DMS 273 (cell line): ENCODE measurements at regions not wholly inside any gene's neighbourhood (a gene's known extent, or its start where the extent isn't known, plus 50 kb on each side); places are given as distances from the start of the nearest gene placed in this dataset.
"Not testable (repeated sequence)": the region's sequence is repeated elsewhere in the genome, so short reads cannot be mapped to it uniquely, and the experiment has no call there.

Source experiments
- DNase-seq: peaks from one replicate; lab custom pipeline; 2025; ENCODE audit not compliant: unreplicated experiment; lab: John Stamatoyannopoulos, UW

DNA sequence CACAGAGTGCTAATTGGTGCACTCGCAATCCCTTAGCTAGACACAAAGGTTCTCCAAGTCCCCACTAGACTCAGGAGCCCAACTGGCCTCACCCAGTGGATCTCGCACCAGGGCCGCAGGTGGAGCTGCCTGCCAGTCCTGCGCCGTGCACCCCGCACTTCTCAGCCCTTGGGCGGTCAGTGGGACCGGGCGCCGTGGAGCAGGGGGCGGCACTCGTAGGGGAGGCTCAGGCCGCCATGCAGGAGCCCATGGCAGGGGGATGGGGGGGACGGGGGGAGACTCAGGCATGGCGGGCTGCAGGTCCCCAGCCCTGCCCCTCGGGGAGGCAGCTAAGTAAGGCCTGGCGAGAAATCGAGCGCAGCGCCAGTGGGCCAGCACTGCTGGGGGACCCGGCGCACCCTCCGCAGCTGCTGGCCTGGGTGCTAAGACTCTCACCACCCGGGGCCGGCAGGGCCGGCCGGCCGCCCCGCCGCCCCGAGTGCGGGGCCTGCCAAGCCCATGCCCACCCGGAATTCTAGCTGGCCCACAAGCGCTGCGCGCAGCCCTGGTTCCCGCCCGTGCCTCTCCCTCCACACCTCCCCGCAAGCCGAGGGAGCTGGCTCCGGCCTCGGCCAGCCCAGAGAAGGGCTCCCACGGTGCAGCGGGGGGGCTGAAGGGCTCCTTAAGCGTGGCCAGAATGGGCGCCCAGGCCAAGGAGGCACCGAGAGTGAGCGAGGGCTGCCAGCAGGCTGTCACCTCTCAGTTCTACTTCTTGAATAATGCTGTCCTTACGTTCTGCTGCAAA is 258.2 kb downstream of the GALC start:
- not testable (repeated sequence) for DNase-seq

DNA sequence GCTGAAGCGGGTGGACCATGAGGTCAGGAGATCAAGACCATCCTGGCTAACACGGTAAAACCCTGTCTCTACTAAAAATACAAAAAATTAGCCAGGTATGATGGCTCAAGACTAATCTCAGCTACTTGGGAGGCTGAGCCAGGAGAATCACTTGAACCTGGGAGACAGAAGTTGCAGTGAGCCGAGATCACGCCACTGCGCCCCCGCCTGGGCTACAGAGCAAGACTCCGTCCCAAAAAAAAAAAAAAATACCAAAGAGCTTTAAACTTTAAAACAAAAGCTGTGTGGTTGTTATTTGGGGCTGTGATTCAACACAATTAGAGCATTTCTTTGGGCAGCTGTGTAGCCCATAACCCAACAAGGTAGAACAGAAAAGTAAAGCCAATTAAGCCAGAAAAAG is 259.9 kb downstream of the GALC start:
- DNase-seq: not testable (repeated sequence)

DNA sequence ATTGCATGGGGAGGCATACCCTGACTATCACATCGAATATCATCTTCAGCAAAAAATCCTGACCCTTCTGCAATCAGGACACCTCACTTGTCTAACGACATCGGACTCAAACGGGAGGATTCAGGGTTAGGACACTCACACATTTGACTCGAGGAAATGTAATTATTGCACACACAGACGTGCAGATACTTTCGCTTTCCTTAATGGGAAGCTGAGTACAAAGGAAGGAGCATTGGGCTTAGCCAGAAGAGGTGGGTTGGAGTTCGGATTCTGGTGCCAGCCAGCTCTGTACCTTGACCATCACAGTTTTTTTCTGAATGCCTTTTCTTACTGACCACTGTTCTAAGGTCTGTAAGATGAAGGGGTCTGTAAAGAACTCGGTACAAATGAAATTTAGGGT is 260.4 kb downstream of the GALC start:
- no peak for DNase-seq

DNA sequence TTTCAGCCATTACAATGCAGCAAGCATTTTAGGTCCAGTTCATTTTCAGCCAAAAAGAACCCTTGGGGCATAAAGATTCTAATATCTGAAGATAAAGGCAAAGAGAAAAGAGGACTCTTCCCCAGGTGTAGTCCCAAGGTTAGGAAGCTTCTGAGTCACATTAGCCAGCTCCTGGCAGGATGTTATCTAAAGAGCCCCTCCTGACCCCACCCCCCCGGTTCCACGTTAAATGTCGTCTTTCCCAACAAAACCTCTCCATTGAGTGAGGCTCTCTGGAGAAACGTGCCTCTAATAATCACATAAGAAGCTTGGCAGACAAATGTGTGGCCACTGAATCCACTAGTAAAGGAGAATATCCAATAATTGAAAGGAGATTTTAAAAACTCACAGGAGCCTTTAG is 267.7 kb downstream of the GALC start:
- no peak for DNase-seq

DNA sequence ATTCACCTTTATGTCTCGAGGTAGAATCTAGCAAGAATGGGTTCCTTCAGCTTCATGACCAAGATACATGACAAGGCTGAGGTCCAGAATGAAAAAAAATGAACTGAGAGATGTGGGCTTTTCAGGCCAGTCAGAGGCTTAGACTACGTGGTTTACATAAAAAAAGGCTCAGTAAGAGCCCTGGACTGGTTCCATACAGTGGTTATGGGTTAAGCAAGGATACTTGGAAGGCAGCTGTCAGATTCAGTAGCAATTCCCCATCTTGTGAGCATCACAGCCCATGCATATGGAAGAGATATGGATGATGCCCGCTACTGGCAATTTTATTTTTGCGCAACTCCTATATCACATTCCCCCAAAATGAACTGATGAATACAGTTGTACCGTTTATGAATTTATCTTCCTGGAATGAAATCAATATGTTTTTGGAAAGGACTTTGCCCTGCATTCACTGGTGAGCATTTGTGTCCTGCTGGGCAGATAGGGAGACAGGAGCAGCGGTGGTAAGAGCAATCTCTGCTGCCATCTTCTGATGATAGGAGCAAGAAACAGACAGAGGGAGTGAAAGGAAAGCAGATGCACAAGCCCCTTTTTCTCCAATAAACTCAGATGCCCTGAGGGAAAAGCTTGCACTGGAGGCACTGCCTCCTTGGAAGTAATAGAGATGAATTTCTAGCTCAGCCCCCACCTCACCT is 280.4 kb downstream of the GALC start:
- peak; percentile 13 for DNase-seq

DNA sequence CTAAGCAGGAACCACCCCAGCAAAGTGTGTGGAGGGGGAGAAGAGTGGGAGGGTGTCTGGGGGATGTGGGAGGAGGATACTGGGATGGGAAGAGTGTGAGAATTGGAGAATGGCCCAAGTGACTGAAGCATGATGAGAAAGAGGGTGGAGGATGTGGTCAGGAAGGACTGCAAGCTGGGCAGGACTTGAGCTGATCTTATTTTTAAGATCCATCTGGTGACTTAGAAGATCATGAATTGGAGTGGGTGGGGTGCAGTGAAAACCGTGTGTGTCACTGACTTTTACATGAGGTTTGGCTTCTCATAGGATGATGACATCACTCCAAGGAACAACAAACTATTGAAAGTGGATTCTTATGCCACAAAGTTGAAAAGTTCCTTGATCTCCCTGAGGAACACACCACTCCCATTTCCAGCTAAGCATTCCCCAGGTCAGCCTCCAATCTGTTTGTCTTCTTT is 287.5 kb downstream of the GALC start:
- DNase-seq: no peak

DNA sequence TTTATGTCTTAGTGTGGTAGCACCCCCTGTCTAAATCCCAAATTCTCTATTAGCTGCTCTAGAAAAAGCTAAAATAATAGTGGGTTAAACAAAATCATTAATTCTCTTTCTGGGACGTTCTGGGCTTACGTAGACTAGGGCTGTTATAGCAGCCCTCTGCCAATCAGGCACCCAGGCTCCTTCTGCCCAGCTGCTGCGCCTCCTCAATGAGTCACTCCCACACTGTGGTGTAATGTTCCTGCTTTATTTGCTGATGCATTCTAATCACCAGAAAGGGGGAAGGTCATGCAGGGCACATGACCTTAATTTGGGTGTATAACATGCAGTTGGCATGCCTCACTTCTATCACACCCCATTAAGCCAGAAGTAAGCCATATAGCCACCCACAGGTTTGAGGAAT is 294.5 kb downstream of the GALC start:
- DNase-seq: peak; percentile 4

DNA sequence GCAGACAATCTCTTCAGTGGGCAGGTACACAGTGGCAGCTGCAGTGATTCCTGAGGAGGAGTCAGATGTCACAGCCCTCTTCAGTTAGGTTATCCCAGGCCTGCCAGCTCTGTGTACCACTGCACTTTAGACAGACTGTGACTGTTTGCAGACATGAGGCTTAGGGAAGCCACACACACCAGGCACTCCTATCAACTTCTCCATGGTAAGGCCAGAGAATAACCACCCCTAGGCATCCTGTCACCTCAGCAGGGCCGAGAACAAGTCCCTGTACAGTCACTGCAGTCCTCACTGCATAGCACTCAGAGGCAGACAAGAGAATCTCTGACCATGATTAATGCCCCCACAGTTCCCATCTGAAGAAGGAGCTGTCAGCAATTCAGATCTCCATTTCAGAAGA is 296.5 kb downstream of the GALC start:
- peak; percentile 22 for DNase-seq

DNA sequence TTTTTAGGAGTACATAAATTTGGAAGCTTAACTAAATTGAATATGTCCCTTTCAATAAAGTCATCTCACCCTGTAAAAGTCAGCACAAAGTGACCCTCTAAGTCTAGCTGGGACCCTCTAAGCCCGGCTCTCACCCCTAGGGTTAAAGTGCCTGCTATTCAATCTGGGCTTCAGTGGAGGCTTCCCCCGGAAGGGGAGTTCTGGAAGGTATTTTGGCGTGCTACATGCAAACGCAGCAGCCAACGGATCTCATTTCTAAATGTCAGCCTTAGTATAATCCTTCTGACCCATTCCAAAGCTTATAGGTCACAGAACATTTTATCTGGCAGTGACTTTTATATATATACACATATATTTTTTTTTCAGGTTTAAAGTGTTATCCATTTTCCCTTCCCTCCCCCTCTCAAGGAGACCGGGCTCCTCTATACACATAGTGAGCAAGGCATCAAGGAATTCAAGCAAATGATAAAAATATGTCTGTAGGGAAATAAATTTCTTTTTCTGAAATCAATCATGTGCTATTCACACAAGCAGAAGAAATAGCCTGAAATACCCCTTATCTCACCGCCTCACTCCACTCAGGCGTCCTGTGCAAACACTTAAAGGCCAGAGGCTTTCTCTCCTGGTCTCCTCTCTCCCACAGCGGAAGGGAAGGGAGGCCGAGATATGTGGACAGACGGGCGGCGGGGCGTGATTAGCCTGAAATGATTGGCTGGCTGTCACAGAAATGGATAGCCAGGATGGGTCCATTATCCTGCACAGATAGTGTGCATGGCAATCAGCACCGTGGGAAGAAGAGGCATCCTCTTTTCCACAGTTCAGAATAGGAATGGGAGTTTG is 301.7 kb downstream of the GALC start:
- no peak for DNase-seq

DNA sequence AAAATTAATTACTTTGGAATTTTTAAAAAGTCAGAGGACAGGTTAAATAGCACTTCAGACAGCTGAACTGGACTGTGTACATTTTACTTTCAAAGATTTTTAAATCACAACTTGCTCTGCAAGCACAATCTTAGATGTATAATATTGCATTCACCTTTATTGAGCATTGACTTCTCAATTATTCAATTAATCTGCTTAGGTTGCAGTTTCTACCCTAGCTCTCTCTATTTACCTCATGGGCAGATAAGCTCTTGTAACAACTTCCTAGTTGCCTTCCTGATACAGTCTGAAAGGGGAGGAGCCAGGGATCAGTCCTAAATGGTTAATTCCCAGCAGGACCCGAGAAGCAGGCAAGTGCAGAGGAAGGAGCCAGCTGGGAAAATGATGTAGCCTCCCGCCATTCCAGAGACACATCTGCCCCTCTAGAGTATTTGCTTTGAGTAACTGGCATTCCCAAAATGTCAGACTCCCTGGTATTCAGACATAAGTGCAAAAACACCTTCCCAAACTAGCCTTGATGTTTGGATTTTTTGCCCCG is 302.8 kb downstream of the GALC start:
- peak; percentile 49 for DNase-seq

DNA sequence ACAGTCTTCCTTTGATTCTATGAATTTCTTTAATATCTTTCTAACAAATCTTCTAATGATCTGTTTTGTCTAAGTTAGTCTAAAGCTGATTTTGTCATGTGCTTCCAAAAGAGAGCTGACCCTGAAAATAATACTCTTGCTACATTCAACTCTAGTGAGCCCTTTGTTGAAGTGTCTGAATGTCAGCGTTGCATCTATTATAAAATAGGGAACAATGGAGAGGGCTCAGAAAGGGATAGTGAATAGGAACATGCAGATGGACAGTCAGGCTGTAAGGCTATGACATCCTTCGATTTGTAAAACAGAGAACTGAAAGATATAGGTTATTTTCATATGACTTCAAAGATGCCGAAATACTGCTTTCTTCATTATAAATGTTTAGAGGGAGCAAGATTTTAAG is 304.5 kb downstream of the GALC start:
- no peak for DNase-seq

DNA sequence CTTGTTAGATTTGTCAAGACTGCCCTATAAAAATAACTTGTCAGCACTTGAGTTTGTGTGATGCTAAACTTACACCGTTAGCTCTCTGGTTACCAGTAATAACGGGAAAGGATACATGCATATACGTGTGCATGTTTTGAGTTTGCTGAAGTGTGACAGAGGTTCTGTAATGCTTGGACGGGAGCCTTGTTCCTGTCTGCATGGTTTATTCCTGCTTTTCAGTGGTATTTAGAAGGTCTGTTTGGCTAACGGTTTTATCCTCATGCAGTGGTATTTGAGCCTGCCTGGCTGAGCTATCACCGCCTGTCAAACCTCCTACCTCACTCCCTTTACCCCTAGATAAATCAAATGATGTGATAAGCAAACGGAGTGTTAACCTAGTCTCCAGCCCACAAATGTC is 305.6 kb downstream of the GALC start:
- DNase-seq: no peak

DNA sequence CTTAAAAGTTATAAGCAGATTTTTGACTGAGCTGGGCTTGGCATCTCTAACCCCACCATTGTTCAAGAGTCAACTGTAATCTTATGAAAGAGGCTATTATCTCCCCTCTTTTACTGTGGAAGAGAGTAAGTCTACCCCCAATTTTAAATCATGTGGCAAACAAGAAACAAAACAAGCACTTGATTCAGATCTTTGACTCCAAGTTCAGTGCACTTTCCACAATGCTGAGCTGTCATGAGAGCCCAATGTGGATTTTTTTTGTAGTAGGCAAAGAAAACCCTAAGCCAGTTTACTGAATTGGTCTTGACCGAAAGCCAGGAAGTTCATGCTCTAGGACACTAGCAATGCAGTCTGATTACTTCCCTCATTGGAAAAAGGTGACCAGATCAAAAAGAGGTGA is 306.2 kb downstream of the GALC start:
- no peak for DNase-seq

DNA sequence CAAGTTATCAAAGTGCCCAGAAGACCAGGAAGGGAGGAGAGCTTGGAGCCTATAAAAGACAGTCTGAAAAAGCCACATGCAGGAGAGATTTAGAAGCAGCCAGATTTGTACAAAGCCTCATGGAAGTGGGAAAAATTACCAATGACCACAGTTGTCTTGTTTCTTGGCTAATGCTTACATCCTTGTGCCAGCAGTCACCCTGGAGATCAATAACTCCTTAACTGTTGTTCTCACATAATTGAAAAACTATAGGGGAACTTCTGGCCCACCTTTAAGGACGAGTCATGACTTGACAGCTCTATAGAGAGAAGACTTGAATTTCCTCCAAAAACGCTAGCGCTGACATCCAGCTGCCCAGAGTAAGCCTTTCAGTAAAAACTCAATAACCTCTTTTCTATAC is 313.1 kb downstream of the GALC start:
- no peak for DNase-seq

DNA sequence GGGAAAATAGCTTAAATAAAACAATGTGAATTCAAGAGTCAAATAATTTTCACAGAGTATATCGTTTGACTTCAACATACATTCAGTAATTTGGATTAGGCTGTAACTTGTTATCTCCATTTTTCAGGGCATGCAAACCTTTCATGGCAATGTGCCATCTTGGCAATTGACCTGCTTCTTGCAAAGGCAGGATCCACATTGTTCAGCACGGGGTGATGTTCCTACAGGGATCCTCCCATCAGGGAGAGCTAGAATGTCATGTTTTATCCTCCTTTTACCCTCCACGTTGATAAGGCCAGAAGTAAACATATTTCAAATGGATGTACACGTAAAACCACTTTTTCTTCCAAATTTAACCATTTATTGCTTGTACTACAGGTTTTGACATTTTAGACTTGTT is 314.4 kb downstream of the GALC start:
- DNase-seq: peak; percentile 9

DNA sequence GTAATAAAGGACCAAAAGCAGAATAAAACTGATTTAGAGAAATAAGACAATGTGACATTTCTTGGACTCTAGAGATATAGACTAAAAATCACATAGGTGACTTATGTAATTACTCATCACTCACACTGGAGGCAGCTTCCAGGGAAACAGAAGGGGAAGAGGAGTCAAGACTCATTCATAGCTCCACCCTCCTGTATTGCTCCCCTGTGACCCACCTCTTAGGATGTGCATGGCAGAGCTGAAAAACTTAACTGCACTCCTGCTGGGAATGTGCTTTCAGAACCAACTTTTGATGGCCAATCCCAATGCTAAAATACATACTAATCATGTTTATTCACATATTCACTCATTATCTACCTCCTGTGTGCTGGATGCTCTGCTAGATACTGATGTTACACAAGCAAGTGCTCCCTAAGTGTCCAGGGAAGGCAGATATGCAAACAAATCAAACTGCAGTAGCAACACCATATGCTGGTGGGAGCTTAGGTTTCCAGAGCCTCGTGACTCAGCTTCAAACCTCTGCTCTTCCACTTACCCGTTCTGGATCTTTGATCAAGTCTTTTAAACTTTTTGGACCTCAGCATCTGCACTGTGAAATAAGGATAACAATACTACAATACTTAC is 316.1 kb downstream of the GALC start:
- peak; percentile 65 for DNase-seq

DNA sequence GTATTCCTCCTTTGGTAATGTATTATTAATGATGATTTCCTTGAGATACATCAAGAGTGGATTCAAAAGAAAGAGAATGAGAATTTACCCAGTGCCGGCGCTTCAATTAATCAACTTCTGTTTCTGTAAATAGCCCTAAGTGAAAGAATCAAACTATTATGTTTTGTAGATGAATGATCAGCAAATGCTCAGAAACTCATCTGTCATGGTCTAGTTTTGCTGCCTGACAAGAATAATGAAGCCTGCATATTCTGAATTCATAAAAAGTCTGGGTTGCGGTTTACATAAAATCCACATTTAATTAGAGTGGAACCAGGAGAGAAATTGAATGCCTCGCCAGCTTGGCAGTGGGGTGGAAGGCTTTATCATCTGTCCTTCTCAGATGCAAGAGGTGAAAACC is 325.3 kb downstream of the GALC start:
- peak; percentile 6 for DNase-seq

DNA sequence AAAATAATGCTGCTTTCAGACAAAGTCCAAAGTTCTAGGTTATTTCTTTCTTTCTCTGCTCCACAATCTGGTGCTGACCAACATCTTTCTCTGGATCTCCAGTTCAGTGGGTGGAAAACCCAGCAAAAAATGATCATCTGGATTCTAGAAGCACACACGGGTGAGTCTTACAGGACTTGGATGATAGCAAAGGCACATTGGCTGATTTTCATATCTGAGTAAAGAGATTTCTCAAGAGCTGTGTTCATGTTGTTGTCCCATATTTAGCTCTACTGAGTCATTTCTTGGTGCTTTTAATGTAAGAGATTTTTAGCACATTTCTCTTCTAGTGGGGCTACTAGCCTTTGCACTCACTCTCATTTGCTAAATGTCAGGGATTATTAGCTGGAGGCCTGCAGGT is 336.7 kb downstream of the GALC start:
- DNase-seq: no peak

DNA sequence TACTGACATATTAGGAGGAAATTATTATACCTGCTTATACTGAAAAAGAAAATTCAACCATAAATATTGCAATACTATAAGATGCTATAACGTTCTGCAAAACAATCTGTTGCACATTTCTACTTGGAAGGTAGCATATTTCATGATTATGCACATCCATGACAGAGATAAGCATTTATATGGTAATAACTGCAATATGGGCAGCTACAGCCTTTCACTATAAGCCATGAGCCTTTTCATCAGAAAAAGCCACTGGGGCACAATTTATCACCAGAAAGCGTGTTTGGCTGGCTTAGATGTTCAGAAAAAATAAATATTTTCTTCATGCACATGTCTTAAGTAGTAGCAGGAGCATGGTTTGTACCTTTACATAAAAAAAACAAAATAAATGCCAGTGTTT is 340.7 kb downstream of the GALC start:
- no peak for DNase-seq

DNA sequence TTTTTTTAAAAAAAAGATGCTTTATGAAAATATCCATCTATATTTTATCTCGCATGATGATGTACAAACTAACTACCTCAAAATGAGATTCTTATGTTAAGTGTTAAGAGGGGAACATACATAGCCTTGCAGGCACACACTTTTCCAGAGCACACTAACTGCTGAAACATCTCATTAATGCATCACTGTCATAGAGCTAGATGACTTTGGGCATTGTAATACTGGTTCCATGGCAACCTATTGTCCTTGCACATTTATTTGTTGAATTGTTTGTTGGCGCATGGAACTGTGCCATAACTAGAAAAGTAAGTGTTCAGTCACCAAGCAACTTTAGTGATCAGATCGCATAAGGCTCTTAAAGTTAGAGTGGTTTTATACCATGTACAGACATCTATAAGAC is 348.3 kb downstream of the GALC start:
- DNase-seq: no peak

DNA sequence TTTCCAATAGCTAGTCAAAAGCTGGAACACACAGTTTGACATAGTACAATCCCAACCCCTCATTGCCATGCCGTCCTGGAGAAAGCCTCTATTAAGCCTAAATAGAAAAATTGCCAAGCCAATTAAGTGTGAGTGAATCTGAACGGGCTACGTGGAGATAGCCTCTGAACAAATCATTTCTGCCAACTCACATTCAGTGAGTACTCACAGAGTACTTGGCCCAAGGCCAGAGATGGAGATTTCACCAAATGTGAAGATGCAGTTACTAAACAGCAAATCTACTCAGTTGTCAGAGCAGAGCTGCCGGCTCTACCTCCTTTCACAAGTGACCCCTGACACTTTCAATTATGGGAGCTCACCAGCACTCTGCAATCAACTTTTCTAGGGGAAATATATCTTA is 350.0 kb downstream of the GALC start:
- DNase-seq: peak; percentile 77
